ENCODE measurements at regions not wholly inside any gene's neighbourhood (a gene's known extent, or its start where the extent isn't known, plus 50 kb on each side); places are given as distances from the start of the nearest gene placed in this dataset.

GRCh38 chr11:25844811-25845210 lies 487.1 kb upstream of the ANO3 start:
- no peaks in the 10 kb centered on the region for H3K27me3 ChIP-seq (replicated peaks in 2 of 5; ENCODE audit: control insufficient read depth in 4 of 5, insufficient read depth in 5 of 5, low read length in 4 of 5)
- no peak overlapping the region for H3K27ac ChIP-seq (ENCODE audit: insufficient read depth in 1 of 2, low read depth in 1 of 2, low read length in 2 of 2, poor library complexity in 1 of 2, severe bottlenecking in 2 of 2)
- no peaks in the 10 kb centered on the region for H3K4me1 ChIP-seq (ENCODE audit: control extremely low read depth in 1 of 4, control insufficient read depth in 4 of 4, insufficient read depth in 4 of 4, low read length in 3 of 4)
- 54% methylated on average over 3 of the region's 4 CpGs for WGBS (ENCODE audit: insufficient coverage)
- POLR2A ChIA-PET = no interaction called here
- no peaks in the 10 kb centered on the region for H3K9me3 ChIP-seq (ENCODE audit: control extremely low read depth in 1 of 5, control insufficient read depth in 4 of 5, insufficient read depth in 2 of 5, low read depth in 1 of 5, low read length in 4 of 5)
- DNase-seq = no peak
- no peaks in the 10 kb centered on the region for H3K36me3 ChIP-seq (ENCODE audit: control insufficient read depth in 4 of 4, insufficient read depth in 4 of 4, low read length in 3 of 4)
- CTCF ChIA-PET = no interaction called here
- H3K4me3 ChIP-seq (ENCODE audit: control insufficient read depth in 1 of 7, extremely low read depth in 1 of 7, insufficient read depth in 4 of 7, low read depth in 2 of 7, low read length in 6 of 7) = no peak overlapping the region

- POLR2A ChIA-PET = no interaction called here
- no CpG with 5 or more reads among the region's 4 CpGs for WGBS (ENCODE audit: insufficient coverage)
- Histone ChIP-seq H3K27ac (ENCODE audit: insufficient read depth in 1 of 2, low read depth in 1 of 2, low read length in 2 of 2, poor library complexity in 1 of 2, severe bottlenecking in 2 of 2) (no peak overlapping the region), H3K27me3 (replicated peaks in 2 of 5; ENCODE audit: control insufficient read depth in 4 of 5, insufficient read depth in 5 of 5, low read length in 4 of 5) (no peaks in the 10 kb centered on the region), H3K4me3 (ENCODE audit: control insufficient read depth in 1 of 7, extremely low read depth in 1 of 7, insufficient read depth in 4 of 7, low read depth in 2 of 7, low read length in 6 of 7) (no peak overlapping the region), H3K4me1 (ENCODE audit: control extremely low read depth in 1 of 4, control insufficient read depth in 4 of 4, insufficient read depth in 4 of 4, low read length in 3 of 4) (no peaks in the 10 kb centered on the region), H3K36me3 (ENCODE audit: control insufficient read depth in 4 of 4, insufficient read depth in 4 of 4, low read length in 3 of 4) (no peaks in the 10 kb centered on the region), H3K9me3 (ENCODE audit: control extremely low read depth in 1 of 5, control insufficient read depth in 4 of 5, insufficient read depth in 2 of 5, low read depth in 1 of 5, low read length in 4 of 5) (no peaks in the 10 kb centered on the region)
- CTCF ChIA-PET = no interaction called here
- DNase-seq = no peak
Measured at GRCh38 chr11:25855916-25856315, 476.0 kb upstream of the ANO3 start.

DNA sequence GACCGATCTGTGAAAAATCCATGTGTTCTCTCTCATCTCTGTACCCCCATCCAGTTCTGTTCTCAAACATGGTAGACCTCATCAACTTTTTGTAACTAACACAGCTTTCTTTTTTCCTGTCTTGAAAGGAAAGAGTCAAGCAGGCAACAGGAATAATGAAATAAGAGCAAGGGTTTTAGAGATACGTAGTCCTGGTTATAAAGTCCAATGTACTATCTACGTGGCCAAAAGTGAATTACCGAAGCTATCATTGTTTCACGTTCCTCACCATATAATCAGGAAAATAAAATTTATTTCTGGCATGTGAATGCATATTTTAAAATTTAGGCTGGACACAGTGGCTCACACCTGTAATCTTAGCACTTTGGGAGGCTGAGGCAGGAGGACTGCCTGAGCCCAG lies 472.2 kb upstream of the ANO3 start:
- ChIA-PET CTCF (no interaction called here), POLR2A (no interaction called here)
- H3K4me3 ChIP-seq (ENCODE audit: control insufficient read depth in 1 of 7, extremely low read depth in 1 of 7, insufficient read depth in 4 of 7, low read depth in 2 of 7, low read length in 6 of 7) = no peak overlapping the region
- no peak overlapping the region for H3K27ac ChIP-seq (ENCODE audit: insufficient read depth in 1 of 2, low read depth in 1 of 2, low read length in 2 of 2, poor library complexity in 1 of 2, severe bottlenecking in 2 of 2)
- no peak for DNase-seq
- H3K4me1 ChIP-seq (ENCODE audit: control extremely low read depth in 1 of 4, control insufficient read depth in 4 of 4, insufficient read depth in 4 of 4, low read length in 3 of 4) = no peaks in the 10 kb centered on the region
- no peaks in the 10 kb centered on the region for H3K36me3 ChIP-seq (ENCODE audit: control insufficient read depth in 4 of 4, insufficient read depth in 4 of 4, low read length in 3 of 4)
- WGBS (ENCODE audit: insufficient coverage) = 100% methylated on average over 1 of the region's 5 CpGs
- H3K27me3 ChIP-seq (replicated peaks in 2 of 5; ENCODE audit: control insufficient read depth in 4 of 5, insufficient read depth in 5 of 5, low read length in 4 of 5) = no peaks in the 10 kb centered on the region
- no peaks in the 10 kb centered on the region for H3K9me3 ChIP-seq (ENCODE audit: control extremely low read depth in 1 of 5, control insufficient read depth in 4 of 5, insufficient read depth in 2 of 5, low read depth in 1 of 5, low read length in 4 of 5)

DNA sequence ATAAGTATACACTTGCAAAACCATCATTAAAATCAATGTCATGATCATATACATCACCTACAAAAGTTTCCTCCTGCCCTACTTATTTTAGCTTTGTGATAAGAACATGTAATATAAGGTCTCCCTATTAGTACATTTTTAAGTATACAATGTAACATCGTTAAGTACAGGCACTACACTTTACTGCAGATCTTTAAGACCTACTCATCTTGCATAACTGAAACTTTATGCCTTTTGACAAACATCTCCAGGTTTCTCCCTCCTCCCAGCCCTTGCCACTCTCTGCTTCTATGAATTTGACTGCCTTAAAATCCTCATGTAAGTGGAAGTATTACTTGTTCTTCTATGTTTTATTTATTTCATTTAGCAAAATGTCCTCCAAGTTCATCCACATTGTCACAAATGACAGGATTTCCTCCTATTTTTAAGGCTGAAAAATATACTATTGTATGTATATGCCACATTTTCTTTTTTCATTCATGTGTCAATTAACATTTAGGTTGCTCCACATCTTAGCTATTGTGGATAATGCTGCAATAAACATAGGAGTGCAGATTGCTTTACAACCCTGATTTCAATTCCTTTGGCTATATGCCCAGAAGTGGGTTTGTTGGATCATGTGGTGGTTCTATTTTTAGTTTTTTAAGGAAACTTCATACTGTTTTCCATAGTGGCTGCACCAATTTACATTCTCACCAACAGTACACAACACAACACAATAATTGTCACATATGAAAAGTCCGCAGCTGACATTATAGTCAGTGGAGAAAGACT lies 471.1 kb upstream of the ANO3 start:
- H3K27ac ChIP-seq (ENCODE audit: insufficient read depth in 1 of 2, low read depth in 1 of 2, low read length in 2 of 2, poor library complexity in 1 of 2, severe bottlenecking in 2 of 2) = no peak overlapping the region
- ChIA-PET CTCF (interaction anchor here (0.6 kb wide), 1 partner anchor 238 kb away, joined by 3 read pairs; no protein-coding TSS in a partner anchor), POLR2A (no interaction called here)
- no CpG with 5 or more reads among the region's 2 CpGs for WGBS (ENCODE audit: insufficient coverage)
- H3K9me3 ChIP-seq (ENCODE audit: control extremely low read depth in 1 of 5, control insufficient read depth in 4 of 5, insufficient read depth in 2 of 5, low read depth in 1 of 5, low read length in 4 of 5) = no peaks in the 10 kb centered on the region
- no peak overlapping the region for H3K4me3 ChIP-seq (ENCODE audit: control insufficient read depth in 1 of 7, extremely low read depth in 1 of 7, insufficient read depth in 4 of 7, low read depth in 2 of 7, low read length in 6 of 7)
- no peaks in the 10 kb centered on the region for H3K27me3 ChIP-seq (replicated peaks in 2 of 5; ENCODE audit: control insufficient read depth in 4 of 5, insufficient read depth in 5 of 5, low read length in 4 of 5)
- no peaks in the 10 kb centered on the region for H3K36me3 ChIP-seq (ENCODE audit: control insufficient read depth in 4 of 4, insufficient read depth in 4 of 4, low read length in 3 of 4)
- no peak for DNase-seq
- H3K4me1 ChIP-seq (ENCODE audit: control extremely low read depth in 1 of 4, control insufficient read depth in 4 of 4, insufficient read depth in 4 of 4, low read length in 3 of 4) = no peaks in the 10 kb centered on the region

DNA sequence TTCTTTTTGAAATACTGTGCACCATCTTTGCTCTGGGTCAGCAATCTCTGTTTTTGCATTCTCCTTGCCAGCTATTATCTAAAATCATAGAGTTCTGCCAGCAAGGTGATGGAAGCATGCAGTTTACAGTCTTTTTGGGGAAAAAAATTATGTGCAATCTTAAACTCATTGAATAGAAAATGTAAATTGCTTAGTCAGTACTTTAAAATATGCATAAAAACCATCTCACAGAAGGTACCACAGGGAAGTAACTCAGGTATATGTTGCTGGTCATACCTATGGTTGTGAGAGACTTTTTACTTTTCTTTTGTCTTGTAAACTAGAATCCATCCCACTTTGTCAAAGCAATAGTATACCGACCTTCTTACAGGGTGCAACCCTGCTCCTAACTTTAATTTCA lies 469.8 kb upstream of the ANO3 start:
- WGBS (ENCODE audit: insufficient coverage) = 88% methylated on average over 1 of the region's 1 CpG
- Histone ChIP-seq H3K4me3 (ENCODE audit: control insufficient read depth in 1 of 7, extremely low read depth in 1 of 7, insufficient read depth in 4 of 7, low read depth in 2 of 7, low read length in 6 of 7) (no peak overlapping the region), H3K4me1 (ENCODE audit: control extremely low read depth in 1 of 4, control insufficient read depth in 4 of 4, insufficient read depth in 4 of 4, low read length in 3 of 4) (no peaks in the 10 kb centered on the region), H3K27me3 (replicated peaks in 2 of 5; ENCODE audit: control insufficient read depth in 4 of 5, insufficient read depth in 5 of 5, low read length in 4 of 5) (no peaks in the 10 kb centered on the region), H3K36me3 (ENCODE audit: control insufficient read depth in 4 of 4, insufficient read depth in 4 of 4, low read length in 3 of 4) (no peaks in the 10 kb centered on the region), H3K9me3 (ENCODE audit: control extremely low read depth in 1 of 5, control insufficient read depth in 4 of 5, insufficient read depth in 2 of 5, low read depth in 1 of 5, low read length in 4 of 5) (no peaks in the 10 kb centered on the region), H3K27ac (ENCODE audit: insufficient read depth in 1 of 2, low read depth in 1 of 2, low read length in 2 of 2, poor library complexity in 1 of 2, severe bottlenecking in 2 of 2) (no peak overlapping the region)
- no peak for DNase-seq
- ChIA-PET POLR2A (no interaction called here), CTCF (no interaction called here)

- no peak for DNase-seq
- H3K9me3 ChIP-seq (ENCODE audit: control extremely low read depth in 1 of 5, control insufficient read depth in 4 of 5, insufficient read depth in 2 of 5, low read depth in 1 of 5, low read length in 4 of 5) = no peaks in the 10 kb centered on the region
- ChIA-PET POLR2A (no interaction called here), CTCF (no interaction called here)
- 67% methylated on average over 3 of the region's 3 CpGs for WGBS (ENCODE audit: insufficient coverage)
- H3K4me1 ChIP-seq (ENCODE audit: control extremely low read depth in 1 of 4, control insufficient read depth in 4 of 4, insufficient read depth in 4 of 4, low read length in 3 of 4) = no peaks in the 10 kb centered on the region
- H3K27me3 ChIP-seq (replicated peaks in 2 of 5; ENCODE audit: control insufficient read depth in 4 of 5, insufficient read depth in 5 of 5, low read length in 4 of 5) = no peaks in the 10 kb centered on the region
- no peak overlapping the region for H3K27ac ChIP-seq (ENCODE audit: insufficient read depth in 1 of 2, low read depth in 1 of 2, low read length in 2 of 2, poor library complexity in 1 of 2, severe bottlenecking in 2 of 2)
- H3K4me3 ChIP-seq (ENCODE audit: control insufficient read depth in 1 of 7, extremely low read depth in 1 of 7, insufficient read depth in 4 of 7, low read depth in 2 of 7, low read length in 6 of 7) = no peak overlapping the region
- no peaks in the 10 kb centered on the region for H3K36me3 ChIP-seq (ENCODE audit: control insufficient read depth in 4 of 4, insufficient read depth in 4 of 4, low read length in 3 of 4)
Measured at GRCh38 chr11:25863986-25864385, 467.9 kb upstream of the ANO3 start.

DNA sequence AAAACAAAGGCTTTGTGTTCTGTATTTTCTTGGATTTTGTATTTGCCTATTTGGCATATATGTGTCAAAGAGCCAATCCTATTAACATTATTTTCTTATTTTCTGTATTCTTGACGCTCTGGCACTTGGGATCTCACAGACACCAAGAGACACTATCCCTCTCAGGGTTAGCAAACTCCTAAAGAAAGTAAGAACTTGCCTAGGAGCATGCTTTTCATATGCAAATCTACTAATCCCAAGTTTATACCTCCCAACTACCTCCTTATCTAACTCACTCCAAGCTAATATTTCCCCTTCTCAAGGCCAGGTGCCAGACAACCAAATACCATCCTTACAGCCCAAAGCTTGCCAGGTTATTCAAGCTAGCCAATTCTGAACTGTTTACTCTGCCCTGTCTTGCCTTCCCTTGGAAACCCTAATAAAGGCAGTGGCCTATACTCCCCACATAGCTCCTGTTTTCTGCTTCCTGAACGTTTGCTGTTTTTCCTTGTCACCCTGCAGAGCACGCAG lies 455.4 kb upstream of the ANO3 start:
- POLR2A ChIA-PET = no interaction called here

More for the DNA sequence above, 455.4 kb upstream of the ANO3 start:
- H3K36me3 ChIP-seq (ENCODE audit: control insufficient read depth in 4 of 4, insufficient read depth in 4 of 4, low read length in 3 of 4) = no peaks in the 10 kb centered on the region
- DNase-seq = no peak
- H3K27me3 ChIP-seq (replicated peaks in 2 of 5; ENCODE audit: control insufficient read depth in 4 of 5, insufficient read depth in 5 of 5, low read length in 4 of 5) = no peaks in the 10 kb centered on the region
- H3K4me3 ChIP-seq (ENCODE audit: control insufficient read depth in 1 of 7, extremely low read depth in 1 of 7, insufficient read depth in 4 of 7, low read depth in 2 of 7, low read length in 6 of 7) = no peak overlapping the region
- H3K9me3 ChIP-seq (ENCODE audit: control extremely low read depth in 1 of 5, control insufficient read depth in 4 of 5, insufficient read depth in 2 of 5, low read depth in 1 of 5, low read length in 4 of 5) = no peaks in the 10 kb centered on the region
- CTCF ChIA-PET = no interaction called here
- 58% methylated on average over 2 of the region's 3 CpGs for WGBS (ENCODE audit: insufficient coverage)
- no peak overlapping the region for H3K27ac ChIP-seq (ENCODE audit: insufficient read depth in 1 of 2, low read depth in 1 of 2, low read length in 2 of 2, poor library complexity in 1 of 2, severe bottlenecking in 2 of 2)
- H3K4me1 ChIP-seq (ENCODE audit: control extremely low read depth in 1 of 4, control insufficient read depth in 4 of 4, insufficient read depth in 4 of 4, low read length in 3 of 4) = no peaks in the 10 kb centered on the region
